ENCODE measurements at regions not wholly inside any gene's neighbourhood (a gene's known extent, or its start where the extent isn't known, plus 50 kb on each side); places are given as distances from the start of the nearest gene placed in this dataset.

GRCh38 chr7:17043012-17043877 lies 161.5 kb upstream of the AGR3 start:
- TF ChIP-seq CTCF (IDR thresholded peaks at IDR 0.05; ENCODE audit: insufficient read depth, low read depth, low read length) (no peak), EZH2 (IDR thresholded peaks at IDR 0.05; ENCODE audit: insufficient read depth, low read length) (no peak)
